ENCODE measurements at regions not wholly inside any gene's neighbourhood (a gene's known extent, or its start where the extent isn't known, plus 50 kb on each side); places are given as distances from the start of the nearest gene placed in this dataset.
A peak's percentile ranks its signal among the peaks of the same experiment; 100 is the strongest.

- no peak for DNase-seq
Measured at GRCh38 chrX:117215683-117216082, 752.9 kb upstream of the CT83 start.

DNA sequence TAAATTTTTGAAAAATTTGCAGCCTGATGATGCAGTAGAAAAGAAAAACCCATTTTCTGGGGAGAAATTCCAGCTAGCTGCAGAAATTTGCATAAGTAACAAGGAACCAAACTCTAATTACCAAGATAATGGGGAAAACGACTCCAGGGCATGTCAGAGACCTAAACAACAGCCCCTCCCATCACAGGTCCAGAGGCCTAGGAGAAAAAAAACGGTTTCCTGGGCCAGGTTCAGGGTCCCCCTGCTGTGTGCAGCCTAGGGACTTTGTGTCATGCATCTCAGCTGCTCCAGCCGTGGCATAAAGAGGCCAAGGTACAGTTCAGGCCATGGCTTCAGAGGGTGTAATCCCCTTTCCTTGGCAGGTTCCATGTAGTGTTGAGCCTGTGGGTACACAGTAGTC is 733.7 kb upstream of the CT83 start:
- no peak for DNase-seq

DNA sequence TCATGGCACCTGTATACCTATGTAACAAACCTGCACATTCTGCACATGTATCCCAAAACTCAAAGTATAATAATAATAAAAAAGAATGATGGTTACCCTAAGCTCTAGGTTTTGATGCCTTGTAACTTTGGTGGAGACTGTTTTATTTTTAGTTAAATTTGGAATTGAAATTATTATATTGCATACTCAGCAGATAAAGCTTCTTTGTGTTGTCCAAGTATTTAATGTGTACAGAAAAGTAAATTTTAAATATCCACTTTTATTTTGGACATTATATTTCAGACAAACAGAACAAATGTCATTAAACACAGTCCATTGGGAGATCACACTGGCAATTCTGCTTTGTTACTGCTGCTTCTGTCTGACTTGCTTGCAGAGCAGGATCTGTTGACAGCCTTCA is 684.5 kb upstream of the CT83 start:
- DNase-seq, result no peak

DNA sequence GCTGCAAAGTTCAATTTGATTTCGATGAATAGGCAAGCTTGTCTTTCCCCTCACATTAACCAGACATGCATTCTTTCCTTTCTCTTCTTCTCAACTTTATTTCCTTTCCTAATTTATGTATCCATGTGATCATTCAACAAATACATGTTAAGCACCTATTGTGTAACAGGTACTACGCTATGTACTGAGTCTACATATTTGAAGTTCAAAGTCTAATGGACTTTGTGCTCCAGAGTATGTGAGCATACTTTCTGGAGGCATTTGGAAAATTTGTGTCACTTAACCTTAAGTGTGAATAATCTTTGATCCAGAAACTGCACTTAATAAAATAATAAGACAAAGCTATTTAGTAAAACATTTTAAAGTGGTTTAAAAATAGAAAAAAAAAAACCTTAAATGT is 675.3 kb upstream of the CT83 start:
- no peak for DNase-seq

GRCh38 chrX:117134983-117135382 is 672.2 kb upstream of the CT83 start:
- no peak for DNase-seq

DNA sequence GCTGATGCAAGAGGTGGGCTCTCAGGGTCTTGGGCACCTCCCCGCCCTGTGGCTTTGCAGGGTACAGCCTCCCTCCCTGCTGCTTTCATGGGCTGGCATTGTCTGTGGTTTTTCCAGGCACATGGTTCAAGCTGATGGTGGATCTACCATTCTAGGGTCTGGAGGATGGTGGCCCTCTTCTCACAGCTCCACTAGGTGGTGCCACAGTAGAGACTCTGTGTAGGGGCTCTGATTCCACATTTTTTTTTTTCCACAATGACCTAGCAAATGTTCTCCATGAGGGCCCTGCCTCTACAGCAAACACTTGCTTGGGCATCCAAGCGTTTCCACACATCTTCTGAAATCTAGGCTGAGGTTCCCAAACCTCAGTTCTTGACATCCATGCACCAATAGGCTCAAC is 657.9 kb upstream of the CT83 start:
- DNase-seq, result no peak

DNA sequence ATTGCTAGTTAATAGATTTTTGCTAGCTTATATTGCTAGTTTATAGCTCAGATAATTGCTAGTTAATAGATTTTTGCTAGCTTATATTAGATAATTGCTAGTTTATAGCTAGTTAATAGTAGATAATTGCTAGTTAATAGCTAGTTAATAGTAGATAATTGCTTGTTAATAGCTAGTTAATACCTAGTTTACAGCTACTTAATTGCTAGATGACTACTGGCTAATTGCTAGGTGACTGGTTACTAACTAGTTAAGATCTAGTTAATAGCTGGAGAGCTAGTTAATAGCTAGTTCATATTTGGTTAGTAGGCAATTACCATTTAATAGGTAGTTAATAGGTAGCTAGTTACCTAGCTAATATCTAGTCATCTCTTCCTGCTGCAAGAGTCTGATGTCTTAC is 633.8 kb upstream of the CT83 start:
- no peak for DNase-seq

- DNase-seq, result no peak
Measured at GRCh38 chrX:117095393-117095792, 632.6 kb upstream of the CT83 start.

- no peak for DNase-seq
Measured at GRCh38 chrX:117094149-117094548, 631.4 kb upstream of the CT83 start.

- DNase-seq, result no peak
Measured at GRCh38 chrX:117093319-117093718, 630.5 kb upstream of the CT83 start.

- no peak for DNase-seq
Measured at GRCh38 chrX:117092641-117093040, 629.9 kb upstream of the CT83 start.

GRCh38 chrX:117063224-117063623 is 600.4 kb upstream of the CT83 start:
- no peak for DNase-seq

DNA sequence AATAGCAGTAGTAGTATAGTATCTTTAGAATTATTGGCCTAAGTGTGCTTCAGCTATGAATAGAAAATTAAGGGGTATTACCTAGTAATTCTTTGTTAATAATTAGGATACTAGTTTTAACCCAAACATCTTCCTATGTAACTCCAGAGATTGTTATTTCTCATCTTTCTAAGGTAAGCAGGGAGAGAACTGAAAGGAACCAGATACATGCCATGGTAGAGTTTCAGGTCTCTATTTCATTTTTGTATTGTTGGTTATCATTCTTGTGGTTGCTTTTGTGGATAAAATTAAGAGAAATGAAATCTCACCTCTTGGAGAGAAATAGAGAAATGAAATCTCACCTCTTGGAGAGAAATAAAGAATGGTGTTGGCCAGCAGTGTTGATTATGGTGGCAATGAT is 597.1 kb upstream of the CT83 start:
- no peak for DNase-seq

GRCh38 chrX:117053260-117053659 is 590.5 kb upstream of the CT83 start:
- DNase-seq, result no peak

DNA sequence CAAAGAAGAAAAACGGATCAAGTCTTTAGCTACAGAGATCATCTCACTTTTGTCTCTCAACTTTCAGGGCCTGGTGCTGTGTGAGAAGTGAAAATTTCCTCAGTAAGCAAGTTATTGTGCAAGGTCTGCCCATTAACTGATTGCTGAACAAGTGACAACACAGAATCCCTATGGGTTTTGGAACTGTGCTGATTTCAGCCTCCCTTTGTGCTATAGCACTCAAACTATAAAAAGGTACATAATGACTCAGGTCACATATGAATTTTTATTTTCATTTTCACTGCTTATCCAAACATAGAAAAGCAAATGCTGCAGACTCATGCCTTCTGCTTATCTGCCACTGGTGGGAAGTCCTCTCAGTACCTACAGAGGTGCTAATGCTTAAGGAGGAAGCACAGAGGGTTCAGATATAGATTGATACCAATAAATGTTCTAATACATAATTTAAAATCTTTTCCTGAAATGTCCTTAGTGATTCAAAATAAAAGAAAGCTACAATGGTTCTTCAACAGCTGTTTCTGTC is 576.2 kb upstream of the CT83 start:
- no peak for DNase-seq

GRCh38 chrX:117010243-117010642 is 547.5 kb upstream of the CT83 start:
- DNase-seq, result no peak

DNA sequence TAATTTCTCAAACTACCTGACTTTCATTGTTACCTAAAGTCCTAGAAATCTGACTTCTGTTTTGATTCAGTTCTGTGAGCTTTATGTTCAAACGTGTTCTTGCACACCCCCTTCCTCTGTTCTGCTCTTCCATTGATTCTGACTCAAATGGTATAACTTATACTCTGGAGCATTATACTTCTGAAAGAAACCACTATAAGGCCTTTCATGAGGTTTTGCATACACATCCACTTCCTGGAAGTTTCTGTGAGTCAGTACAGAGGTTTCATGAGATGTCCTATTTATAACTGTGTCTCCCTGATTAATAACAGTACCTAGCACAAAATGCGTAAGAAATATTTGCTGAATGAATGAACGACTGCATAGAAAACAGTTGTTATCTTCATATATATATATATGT is 540.2 kb upstream of the CT83 start:
- no peak for DNase-seq

GRCh38 chrX:116975517-116975916 is 512.7 kb upstream of the CT83 start:
- no peak for DNase-seq

GRCh38 chrX:116972362-116972761 is 509.6 kb upstream of the CT83 start:
- no peak for DNase-seq

GRCh38 chrX:116961872-116962582 is 499.3 kb upstream of the CT83 start:
- DNase-seq, result peak; percentile 0

- no peak for DNase-seq
Measured at GRCh38 chrX:116930311-116930710, 467.5 kb upstream of the CT83 start.

DNA sequence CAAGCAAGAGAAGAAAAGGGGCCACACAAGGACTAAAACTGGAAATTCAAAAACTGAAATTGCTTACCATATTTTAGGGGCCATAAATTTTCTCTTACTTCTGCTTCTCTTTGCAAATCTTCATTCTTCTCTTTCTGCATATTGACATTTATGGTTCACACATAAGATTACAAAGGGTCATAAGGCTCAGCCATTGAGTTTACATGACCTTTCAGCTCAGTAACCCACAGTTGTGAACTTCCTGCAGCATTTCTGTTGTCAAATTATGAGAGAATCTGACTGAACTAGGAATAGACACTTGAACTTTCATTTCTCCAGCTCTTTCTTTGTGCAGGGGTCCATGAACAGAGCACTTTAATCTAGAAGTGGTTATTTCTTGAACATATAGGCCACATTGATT is 434.8 kb upstream of the CT83 start:
- no peak for DNase-seq

DNA sequence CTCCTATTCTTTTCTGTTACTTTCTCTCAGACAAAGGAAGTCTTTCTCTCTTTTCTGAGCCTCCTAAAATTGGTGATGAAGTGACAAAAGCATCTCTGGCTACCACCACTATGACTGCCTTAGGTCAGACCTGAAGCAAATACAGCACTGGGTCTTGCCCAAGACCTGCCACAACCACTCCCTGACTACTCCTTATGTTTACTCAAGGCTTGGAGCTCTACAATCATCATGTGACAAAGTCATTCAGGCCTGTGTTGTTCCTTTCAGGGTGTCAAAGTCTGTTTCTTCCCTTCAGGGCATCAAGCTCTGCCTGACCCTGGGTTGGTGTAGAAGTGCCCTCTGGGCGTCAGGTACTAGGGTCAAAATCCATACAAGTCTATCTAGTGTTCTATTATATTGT is 419.2 kb upstream of the CT83 start:
- no peak for DNase-seq

- DNase-seq, result peak; percentile 73
Measured at GRCh38 chrX:116873671-116874070, 410.9 kb upstream of the CT83 start.

DNA sequence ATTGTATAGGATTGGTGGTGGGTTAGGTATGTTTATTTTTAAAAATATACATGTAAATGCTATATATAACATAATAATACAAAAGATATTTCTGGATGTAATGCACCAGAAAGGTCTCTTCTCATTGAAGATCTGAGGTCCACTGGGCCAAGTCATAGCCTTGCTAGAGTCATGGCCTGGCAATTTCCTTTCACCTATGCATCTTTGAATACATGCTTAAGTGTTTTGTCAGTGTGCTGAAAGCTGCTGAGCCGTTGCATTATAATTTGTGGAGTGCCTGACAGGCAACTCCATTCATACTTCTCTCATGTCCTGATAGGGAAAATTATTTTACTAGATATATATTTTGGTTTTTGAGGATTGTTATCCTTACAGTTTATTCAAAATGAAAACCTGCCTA is 410.2 kb upstream of the CT83 start:
- DNase-seq, result peak; percentile 7
